MCF 10A (cell line): ENCODE measurements at regions not wholly inside any gene's neighbourhood (a gene's known extent, or its start where the extent isn't known, plus 50 kb on each side); places are given as distances from the start of the nearest gene placed in this dataset.

Experiments
- BruUV-seq: library from RNA; stranded (reverse); fragments of 400-500 nt; replicated peaks from 2 replicates; lab custom pipeline; 2021; lab: Mats Ljungman, UMichigan
- CTCF ChIA-PET: fragments of 300-600 bp; sonication (Branson Sonifier 250); formaldehyde crosslinking; extraction: SDS; loops from one replicate; lab custom pipeline; 2021; ENCODE audit warnings: antibody characterized with exemption, inconsistent platforms; lab: Yijun Ruan, JAX
- POLR2A ChIA-PET: fragments of 300-600, 350-650 bp; sonication (Branson Sonifier 250); formaldehyde crosslinking; extraction: SDS; loops from one replicate; lab custom pipeline; 2020; ENCODE audit warnings: antibody characterized with exemption, inconsistent platforms; lab: Yijun Ruan, JAX
- DNase-seq: peaks from one replicate; pipeline ENCODE4 v3.0.0-alpha.2; 2018; ENCODE audit not compliant: unreplicated experiment
- H3K27ac Mint-ChIP-seq: one replicate; pipeline ENCODE4 v1.8.0; 2022; ENCODE audit warnings: mild to moderate bottlenecking, low read depth, mixed read lengths; ENCODE audit not compliant: unreplicated experiment
- H3K27me3 Mint-ChIP-seq: one replicate; pipeline ENCODE4 v1.8.0; 2022; ENCODE audit warnings: mixed read lengths; ENCODE audit not compliant: insufficient read depth, unreplicated experiment
- H3K36me3 Mint-ChIP-seq: one replicate; pipeline ENCODE4 v1.8.0; 2022; ENCODE audit warnings: mild to moderate bottlenecking, moderate library complexity, mixed read lengths; ENCODE audit not compliant: insufficient read depth, unreplicated experiment
- H3K4me1 Mint-ChIP-seq: one replicate; pipeline ENCODE4 v1.8.0; 2022; ENCODE audit warnings: mixed read lengths; ENCODE audit not compliant: insufficient read depth, unreplicated experiment
- H3K4me3 Mint-ChIP-seq: one replicate; pipeline ENCODE4 v1.8.0; 2022; ENCODE audit warnings: mild to moderate bottlenecking, moderate library complexity, mixed read lengths; ENCODE audit not compliant: unreplicated experiment
- H3K9me3 Mint-ChIP-seq: one replicate; pipeline ENCODE4 v1.8.0; 2022; ENCODE audit warnings: mixed read lengths; ENCODE audit not compliant: unreplicated experiment
- intact Hi-C: fragments of 100-400 bp; cut with micrococcal nuclease; formaldehyde crosslinking; loops from 2 replicates; pipeline ENCODE4 v1.14.1; 2022
- TF ChIP-seq, protein P1 (sequence below): fragments of 200-600 bp; IDR thresholded peaks from one replicate; pipeline ENCODE4 v1.8.0; 2022; ENCODE audit warnings: antibody characterized with exemption, mild to moderate bottlenecking; ENCODE audit not compliant: unreplicated experiment

DNA sequence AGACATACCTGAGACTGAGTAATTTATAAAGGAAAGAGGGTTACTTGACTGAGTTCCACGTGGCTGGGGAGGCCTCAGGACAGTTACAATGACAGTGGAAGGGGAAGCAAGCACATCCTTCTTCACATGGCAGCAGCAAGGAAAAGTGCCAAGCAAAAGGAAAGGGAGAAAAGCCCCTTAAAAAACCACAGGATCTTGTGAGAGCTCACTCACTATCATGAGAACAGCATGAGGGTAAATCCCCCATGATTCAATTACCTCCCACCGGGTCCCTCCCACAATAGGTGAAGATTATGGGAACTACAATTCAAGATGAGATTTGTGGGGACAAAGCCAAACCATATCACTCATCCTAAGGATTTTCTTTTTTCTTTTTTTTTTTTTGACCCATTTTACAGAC is 177.8 kb upstream of the EEA1 start:
- no peak for DNase-seq
- no peaks in the 10 kb centered on the region for H3K27me3 Mint-ChIP-seq
- no TSS peak for BruUV-seq
- ChIA-PET CTCF (interaction anchor here (0.6 to 2.0 kb wide), 6 partner anchors 9 to 323 kb away, joined by 4 to 19 read pairs (median 4); no protein-coding TSS in a partner anchor), POLR2A (interaction anchor here (0.6 to 2.9 kb wide), 3 partner anchors 15 to 717 kb away, joined by 5 to 15 read pairs (median 7); no protein-coding TSS in a partner anchor)
- no peak overlapping the region for H3K4me3 Mint-ChIP-seq
- H3K27ac Mint-ChIP-seq: no peak overlapping the region
- no peaks in the 10 kb centered on the region for H3K36me3 Mint-ChIP-seq
- H3K4me1 Mint-ChIP-seq: no peaks in the 10 kb centered on the region
- TF ChIP-seq, protein P1, sequence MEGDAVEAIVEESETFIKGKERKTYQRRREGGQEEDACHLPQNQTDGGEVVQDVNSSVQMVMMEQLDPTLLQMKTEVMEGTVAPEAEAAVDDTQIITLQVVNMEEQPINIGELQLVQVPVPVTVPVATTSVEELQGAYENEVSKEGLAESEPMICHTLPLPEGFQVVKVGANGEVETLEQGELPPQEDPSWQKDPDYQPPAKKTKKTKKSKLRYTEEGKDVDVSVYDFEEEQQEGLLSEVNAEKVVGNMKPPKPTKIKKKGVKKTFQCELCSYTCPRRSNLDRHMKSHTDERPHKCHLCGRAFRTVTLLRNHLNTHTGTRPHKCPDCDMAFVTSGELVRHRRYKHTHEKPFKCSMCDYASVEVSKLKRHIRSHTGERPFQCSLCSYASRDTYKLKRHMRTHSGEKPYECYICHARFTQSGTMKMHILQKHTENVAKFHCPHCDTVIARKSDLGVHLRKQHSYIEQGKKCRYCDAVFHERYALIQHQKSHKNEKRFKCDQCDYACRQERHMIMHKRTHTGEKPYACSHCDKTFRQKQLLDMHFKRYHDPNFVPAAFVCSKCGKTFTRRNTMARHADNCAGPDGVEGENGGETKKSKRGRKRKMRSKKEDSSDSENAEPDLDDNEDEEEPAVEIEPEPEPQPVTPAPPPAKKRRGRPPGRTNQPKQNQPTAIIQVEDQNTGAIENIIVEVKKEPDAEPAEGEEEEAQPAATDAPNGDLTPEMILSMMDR: no peak
- intact Hi-C loops: no loop called here
- no peaks in the 10 kb centered on the region for H3K9me3 Mint-ChIP-seq

DNA sequence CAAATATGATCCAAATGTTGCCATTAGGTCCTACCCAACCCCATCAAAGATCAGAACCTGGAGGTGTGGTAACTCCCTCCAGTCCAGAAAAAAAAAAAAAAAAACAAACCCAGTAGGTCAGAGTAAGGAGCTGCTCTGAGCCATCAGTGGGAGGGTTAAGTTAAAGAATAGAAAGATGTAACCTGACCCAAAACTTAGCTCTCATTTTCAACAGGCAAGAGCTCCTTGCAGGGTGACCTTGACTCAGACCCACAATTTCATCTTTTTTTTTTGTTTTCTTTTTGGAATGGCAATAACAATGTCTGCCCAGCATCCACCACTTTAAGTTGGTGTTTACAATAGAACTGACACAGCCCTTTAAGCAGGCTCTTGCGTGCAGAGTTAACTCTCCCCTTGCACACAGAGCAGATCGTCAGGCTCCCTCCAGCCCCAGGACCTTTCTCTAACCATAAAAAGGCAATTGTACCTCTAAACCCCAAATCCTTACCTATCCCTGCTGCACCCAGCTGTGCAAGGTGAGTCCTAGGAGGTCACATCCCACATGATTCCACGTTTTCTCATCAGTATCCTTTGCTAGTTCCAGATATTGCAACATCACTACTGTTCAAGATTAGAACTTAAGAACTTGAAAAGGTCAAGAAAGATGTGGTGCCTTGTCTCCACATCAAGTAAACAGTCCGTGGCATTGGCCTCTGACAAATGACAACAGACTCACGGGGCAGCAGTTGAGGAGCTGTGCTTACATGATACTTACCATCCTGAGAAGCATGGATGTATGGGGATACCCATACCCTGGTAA is 178.6 kb upstream of the EEA1 start:
- intact Hi-C loops: no loop called here
- Mint-ChIP-seq H3K4me1 (peaks cover 2% of the 10 kb centered on the region), H3K27ac (no peak overlapping the region), H3K4me3 (no peak overlapping the region), H3K27me3 (no peaks in the 10 kb centered on the region), H3K36me3 (no peaks in the 10 kb centered on the region), H3K9me3 (no peaks in the 10 kb centered on the region)
- BruUV-seq: no TSS peak
- no peak for DNase-seq
- ChIA-PET CTCF (interaction anchor here (0.6 to 2.0 kb wide), 6 partner anchors 10 to 404 kb away, joined by 3 to 19 read pairs (median 4); no protein-coding TSS in a partner anchor), POLR2A (interaction anchor here (0.5 to 3.4 kb wide), 5 partner anchors 11 to 717 kb away, joined by 3 to 8 read pairs (median 5); no protein-coding TSS in a partner anchor)
- TF ChIP-seq, protein P1: no peak

DNA sequence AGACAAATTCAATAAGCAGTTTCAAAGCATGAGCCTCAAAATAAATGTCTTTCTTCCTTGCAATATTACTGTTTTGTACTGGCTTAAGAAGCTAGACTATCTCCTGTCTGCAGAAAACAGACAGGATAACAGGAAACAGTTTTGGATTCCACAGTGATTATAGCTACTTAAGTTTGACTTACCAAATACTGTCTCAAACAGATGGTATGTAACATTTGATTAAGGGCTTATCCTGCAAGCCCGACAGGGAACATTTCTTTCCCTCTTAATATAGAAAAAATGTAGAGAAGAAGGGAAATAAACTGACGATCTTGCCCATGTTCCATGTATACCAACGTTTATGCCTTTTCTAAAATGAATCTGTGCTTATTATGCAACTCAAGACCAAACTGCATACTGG is 179.9 kb upstream of the EEA1 start:
- ChIA-PET POLR2A (interaction anchor here (1.0 to 3.4 kb wide), 3 partner anchors 12 to 272 kb away, joined by 3 to 8 read pairs (median 5); no protein-coding TSS in a partner anchor), CTCF (interaction anchor here (0.5 to 2.0 kb wide), 2 partner anchors 11 to 1060 kb away, joined by 3 to 19 read pairs; no protein-coding TSS in a partner anchor)
- peaks cover 12% of the 10 kb centered on the region for H3K4me1 Mint-ChIP-seq
- no peaks in the 10 kb centered on the region for H3K27me3 Mint-ChIP-seq
- no peaks in the 10 kb centered on the region for H3K9me3 Mint-ChIP-seq
- TF ChIP-seq, protein P1: no peak
- intact Hi-C loops: no loop called here
- no peaks in the 10 kb centered on the region for H3K36me3 Mint-ChIP-seq
- BruUV-seq: no TSS peak
- no peak for DNase-seq
- H3K27ac Mint-ChIP-seq: no peak overlapping the region
- no peak overlapping the region for H3K4me3 Mint-ChIP-seq

DNA sequence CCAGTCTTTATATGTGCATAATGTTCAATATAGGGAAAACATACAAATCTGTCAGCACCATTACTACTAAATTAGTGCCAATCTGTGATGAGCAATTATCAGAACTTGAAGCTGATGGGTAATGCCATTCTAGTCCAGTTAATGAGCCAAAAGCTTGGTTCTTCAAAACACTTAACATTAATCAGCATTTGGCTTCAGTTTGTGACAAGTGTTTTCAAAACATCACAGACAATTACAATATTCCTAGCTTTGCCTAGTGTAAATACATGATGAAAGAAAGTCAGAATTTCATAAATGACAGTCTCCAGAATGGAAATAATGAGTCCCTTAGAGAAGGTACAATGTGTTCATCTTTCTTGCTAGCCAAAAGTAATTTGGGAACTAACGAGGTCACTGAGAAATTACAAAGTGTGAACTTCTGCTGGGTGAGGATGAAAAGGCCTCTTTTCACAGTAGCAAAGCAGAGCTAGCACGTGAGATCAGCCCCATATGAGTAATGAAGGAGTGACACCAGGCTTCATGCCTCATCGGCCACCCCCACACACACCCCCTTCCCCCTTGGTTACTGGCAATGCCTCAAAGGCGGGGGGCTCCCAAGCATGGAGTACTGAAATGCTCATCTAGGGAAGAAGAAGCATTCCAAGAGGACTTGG is 180.6 kb upstream of the EEA1 start:
- Mint-ChIP-seq H3K36me3 (no peaks in the 10 kb centered on the region), H3K4me3 (no peak overlapping the region), H3K27me3 (no peaks in the 10 kb centered on the region), H3K27ac (no peak overlapping the region), H3K9me3 (no peaks in the 10 kb centered on the region), H3K4me1 (peaks cover 12% of the 10 kb centered on the region)
- ChIA-PET POLR2A (interaction anchor here (1.0 to 3.4 kb wide), 5 partner anchors 9 to 272 kb away, joined by 3 to 8 read pairs (median 3); no protein-coding TSS in a partner anchor), CTCF (interaction anchor here (1.1 kb wide), 1 partner anchor 11 kb away, joined by 5 read pairs; no protein-coding TSS in a partner anchor)
- intact Hi-C loops: no loop called here
- no TSS peak for BruUV-seq
- TF ChIP-seq, protein P1: no peak
- DNase-seq: no peak
